AG09309 (cell line): ENCODE measurements at regions not wholly inside any gene's neighbourhood (a gene's known extent, or its start where the extent isn't known, plus 50 kb on each side); places are given as distances from the start of the nearest gene placed in this dataset.

Source experiments
- DNase-seq: peaks from one replicate; pipeline ENCODE4 v3.0.0-alpha.2; 2010; ENCODE audit warnings: low read depth
- H3K4me3 ChIP-seq: 2 replicates; pipeline ENCODE4 v1.5.1; 2011; ENCODE audit warnings: mild to moderate bottlenecking, low read depth, low read length, moderate library complexity; ENCODE audit not compliant: control insufficient read depth
- TF ChIP-seq, protein P1 (sequence below): IDR thresholded peaks from 2 replicates; pipeline ENCODE4 v1.5.1; 2011; ENCODE audit warnings: mild to moderate bottlenecking, low read depth, low read length, inconsistent platforms; ENCODE audit not compliant: insufficient read depth, control insufficient read depth; ENCODE audit errors: missing control alignments

DNA sequence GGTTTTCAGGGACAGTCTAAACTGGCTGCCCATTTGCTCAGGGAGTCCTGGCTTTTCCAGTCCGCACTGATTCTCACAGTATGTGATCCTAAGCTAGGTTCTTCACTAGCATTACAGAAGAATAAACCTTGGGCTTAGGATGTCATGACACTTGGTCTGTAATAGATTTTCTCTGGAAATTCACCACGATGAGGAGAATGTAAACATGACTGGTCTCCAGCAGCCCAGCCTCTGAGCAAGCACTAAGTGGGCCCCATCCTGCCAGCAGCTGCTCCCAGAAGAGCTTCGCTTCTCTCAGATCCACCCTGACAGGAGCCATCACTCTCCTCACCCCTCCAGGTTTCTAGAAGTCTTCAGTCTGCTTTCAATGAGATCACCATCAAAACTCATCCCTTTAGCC, 103.7 kb upstream of the ZPBP start:
- H3K4me3 ChIP-seq, result no peak overlapping the region
- TF ChIP-seq, protein P1, sequence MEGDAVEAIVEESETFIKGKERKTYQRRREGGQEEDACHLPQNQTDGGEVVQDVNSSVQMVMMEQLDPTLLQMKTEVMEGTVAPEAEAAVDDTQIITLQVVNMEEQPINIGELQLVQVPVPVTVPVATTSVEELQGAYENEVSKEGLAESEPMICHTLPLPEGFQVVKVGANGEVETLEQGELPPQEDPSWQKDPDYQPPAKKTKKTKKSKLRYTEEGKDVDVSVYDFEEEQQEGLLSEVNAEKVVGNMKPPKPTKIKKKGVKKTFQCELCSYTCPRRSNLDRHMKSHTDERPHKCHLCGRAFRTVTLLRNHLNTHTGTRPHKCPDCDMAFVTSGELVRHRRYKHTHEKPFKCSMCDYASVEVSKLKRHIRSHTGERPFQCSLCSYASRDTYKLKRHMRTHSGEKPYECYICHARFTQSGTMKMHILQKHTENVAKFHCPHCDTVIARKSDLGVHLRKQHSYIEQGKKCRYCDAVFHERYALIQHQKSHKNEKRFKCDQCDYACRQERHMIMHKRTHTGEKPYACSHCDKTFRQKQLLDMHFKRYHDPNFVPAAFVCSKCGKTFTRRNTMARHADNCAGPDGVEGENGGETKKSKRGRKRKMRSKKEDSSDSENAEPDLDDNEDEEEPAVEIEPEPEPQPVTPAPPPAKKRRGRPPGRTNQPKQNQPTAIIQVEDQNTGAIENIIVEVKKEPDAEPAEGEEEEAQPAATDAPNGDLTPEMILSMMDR, result no peak
- no peak for DNase-seq

DNA sequence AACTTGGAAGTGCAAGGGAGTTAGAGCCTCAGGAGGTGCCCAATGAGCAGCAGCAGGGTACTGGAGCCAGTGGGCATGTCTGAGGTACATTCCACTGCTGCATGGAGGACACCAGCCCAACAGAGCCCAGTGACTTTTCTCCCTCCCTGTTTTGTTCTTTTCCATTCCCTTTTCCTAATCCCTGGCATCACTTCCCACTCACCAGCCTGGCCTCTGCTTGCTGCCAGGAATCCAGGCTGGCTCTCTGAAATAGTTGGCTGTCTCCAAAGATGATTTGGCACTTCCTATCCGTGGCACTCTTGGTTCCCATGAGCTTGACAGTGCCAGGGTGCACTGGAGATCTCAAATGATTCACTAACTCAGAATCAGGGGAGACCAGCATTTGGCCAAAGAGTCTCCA, 97.7 kb upstream of the ZPBP start:
- TF ChIP-seq, protein P1, result no peak
- no peak for DNase-seq
- H3K4me3 ChIP-seq, result no peak overlapping the region

DNA sequence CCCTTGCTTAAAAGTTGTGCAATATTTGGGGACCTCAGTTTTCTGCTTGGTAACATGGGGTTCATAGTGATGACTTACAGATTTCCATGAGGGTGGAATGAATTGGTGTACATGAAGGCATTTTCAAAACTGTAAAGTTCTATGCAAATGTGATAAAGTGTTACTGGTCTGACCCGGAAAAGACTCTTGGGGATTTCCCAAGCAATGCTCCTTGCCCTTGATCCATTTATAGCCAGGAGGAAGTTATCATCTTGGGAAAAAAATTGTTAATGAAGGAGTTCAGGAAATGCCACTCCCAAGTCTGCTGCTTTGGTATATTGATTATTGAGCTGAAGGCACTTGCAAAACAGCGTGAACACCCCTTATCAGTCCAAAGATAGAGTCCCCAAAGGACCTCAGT, 96.3 kb upstream of the ZPBP start:
- TF ChIP-seq, protein P1, result no peak
- DNase-seq, result no peak

DNA sequence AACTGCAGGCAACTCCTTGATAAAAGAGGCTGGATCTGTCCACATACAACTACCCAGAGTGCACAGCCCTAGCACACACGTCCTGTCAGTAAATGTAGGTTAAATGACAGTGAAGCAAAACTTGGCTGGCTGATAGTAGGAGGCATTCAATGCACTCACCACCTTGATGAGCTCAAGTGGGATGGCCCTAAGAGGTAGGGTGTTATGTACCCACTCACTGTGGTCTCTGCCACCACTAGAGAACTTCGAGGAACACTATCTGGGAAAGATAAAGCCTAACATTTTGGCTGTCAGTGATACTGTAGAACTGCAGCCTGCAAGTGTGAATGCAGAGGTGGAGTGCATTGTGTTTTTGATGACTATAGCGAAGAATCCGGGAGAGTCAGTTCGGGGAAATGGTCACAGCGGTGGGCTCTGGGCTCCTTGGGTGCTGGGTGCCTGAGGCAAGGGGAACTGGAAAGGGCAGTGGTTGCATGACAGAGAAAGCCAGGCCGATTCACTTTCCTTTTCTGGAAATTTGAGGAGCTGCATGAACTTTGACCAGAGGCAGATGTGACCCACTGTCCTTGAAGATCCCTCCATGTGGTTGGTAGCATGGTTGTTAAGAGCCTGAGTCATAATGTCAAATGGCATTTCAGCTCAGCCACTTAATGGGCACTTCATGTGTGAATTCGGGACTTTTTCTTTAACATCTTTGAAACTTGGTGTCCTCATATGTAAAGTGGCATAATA, 93.1 kb upstream of the ZPBP start:
- H3K4me3 ChIP-seq, result no peak overlapping the region
- DNase-seq, result no peak
- TF ChIP-seq, protein P1, result no peak

More for the DNA sequence above, 96.3 kb upstream of the ZPBP start:
- H3K4me3 ChIP-seq, result no peak overlapping the region

DNA sequence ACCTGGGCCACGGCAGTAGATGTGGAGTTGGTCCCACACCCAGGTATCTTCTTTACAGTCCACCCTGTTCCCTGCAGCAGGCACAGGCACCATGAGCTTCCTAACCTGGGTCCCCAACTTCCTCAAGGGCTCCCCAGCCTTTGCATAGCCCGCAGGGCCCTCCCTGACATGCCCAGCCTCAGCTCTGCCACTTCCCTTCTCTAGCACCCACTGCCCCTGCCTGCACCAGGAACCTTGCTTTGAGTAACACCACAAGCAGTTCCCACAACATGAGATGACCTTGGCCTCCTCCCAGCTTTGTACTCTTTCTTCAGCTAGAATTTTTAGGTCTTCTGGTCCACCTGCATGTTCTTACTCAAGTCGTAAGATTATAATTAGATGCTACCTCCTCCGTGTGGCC, 92.2 kb upstream of the ZPBP start:
- DNase-seq, result no peak
- TF ChIP-seq, protein P1, result no peak
- no peak overlapping the region for H3K4me3 ChIP-seq

DNA sequence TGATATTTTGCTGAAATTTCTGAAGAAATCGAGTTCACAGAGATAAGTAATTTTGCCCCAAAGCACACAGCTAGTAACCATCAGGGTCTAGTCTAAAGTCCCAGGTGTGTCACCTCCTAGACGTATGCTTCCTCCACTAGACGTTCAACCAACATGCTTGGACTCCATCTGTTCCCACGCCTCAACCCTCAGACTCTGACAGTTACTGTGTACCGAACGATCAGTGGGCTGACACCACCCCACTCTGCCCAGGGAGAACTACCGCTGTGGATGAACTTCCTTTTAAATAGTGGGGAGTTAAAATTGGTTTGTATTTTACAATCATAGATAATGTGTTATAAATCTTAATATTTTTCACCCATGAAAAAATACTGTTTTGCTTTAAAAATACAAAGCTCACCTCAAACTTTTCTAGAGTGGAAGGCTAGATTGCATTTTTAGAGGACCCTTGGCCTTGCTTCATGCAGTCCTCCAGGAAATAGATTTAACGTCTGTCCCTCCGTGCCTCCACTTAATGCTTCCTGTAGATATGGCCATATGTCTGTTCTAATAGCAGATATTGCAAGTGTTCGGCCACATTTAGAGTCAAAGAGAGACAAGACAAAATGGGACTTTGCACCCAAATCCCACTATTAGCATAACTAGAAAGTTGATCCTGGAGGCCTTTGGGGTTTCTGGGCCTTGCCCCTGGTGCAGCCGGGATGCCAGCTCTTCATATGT, 91.4 kb upstream of the ZPBP start:
- TF ChIP-seq, protein P1, result no peak
- no peak for DNase-seq
- no peak overlapping the region for H3K4me3 ChIP-seq
